HFF-Myc (cell line): ENCODE measurements at regions not wholly inside any gene's neighbourhood (a gene's known extent, or its start where the extent isn't known, plus 50 kb on each side); places are given as distances from the start of the nearest gene placed in this dataset.

Experiments used
- DNase-seq: peaks from one replicate; pipeline ENCODE4 v3.0.0-alpha.2; 2011; ENCODE audit warnings: low read depth; ENCODE audit errors: extremely low read depth
- H3K4me3 ChIP-seq: replicated peaks from 2 replicates; pipeline ENCODE4 v1.5.1; 2011; ENCODE audit warnings: low read depth, mild to moderate bottlenecking, control low read depth, low read length
- CTCF ChIP-seq: IDR thresholded peaks from 2 replicates; pipeline ENCODE4 v1.5.1; 2012; ENCODE audit warnings: mild to moderate bottlenecking, low read depth, low read length, control low read depth; ENCODE audit errors: missing control alignments

DNA sequence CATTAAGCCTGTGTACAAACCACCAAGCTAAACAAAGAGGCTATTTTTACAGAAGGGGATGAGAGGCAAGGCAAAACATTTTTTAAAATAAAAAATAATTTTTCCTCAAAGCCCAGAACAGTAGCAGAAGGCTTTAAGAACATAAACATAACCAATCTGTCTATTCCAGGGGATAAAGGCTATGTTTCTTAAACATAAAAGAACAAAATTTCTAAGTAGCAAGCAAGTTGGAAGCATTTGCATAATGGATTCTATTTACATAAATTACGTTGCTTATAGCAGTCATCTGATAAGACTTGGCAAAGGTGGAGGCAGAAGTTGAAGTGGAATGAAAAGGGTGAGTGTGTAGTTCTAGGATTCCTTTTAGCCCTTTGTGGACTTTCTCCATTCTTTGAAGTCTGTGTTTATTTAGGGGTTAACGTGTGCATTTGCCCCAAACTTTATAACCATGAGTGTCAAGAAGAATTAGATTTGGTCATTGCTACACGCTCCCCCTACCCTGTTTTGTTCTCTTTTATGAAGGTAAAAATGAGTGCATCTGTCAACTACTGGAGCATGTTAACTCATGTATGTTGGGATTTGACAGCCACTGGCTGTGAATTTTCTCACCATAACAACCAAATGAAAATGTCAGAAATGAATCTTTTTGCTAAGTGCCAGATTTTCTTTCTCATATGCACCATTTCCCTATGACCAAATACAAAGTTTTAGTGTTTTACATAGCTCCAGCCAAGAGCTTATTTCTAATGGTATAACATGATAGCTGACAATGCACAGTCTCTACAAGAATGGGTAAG, 378.4 kb upstream of the IGFBP7 start:
- no peak overlapping the region for H3K4me3 ChIP-seq
- TF ChIP-seq CTCF, result no peak
- no peak for DNase-seq

- DNase-seq, result no peak
- TF ChIP-seq CTCF, result no peak
- H3K4me3 ChIP-seq, result no peak overlapping the region
Measured at GRCh38 chr4:57475424-57475823, 365.2 kb upstream of the IGFBP7 start.

GRCh38 chr4:57465321-57466056, 355.3 kb upstream of the IGFBP7 start:
- H3K4me3 ChIP-seq, result no peak overlapping the region
- DNase-seq, result no peak
- no peak for TF ChIP-seq CTCF

GRCh38 chr4:57462843-57463242, 352.7 kb upstream of the IGFBP7 start:
- no peak overlapping the region for H3K4me3 ChIP-seq
- TF ChIP-seq CTCF, result no peak
- no peak for DNase-seq

GRCh38 chr4:57460967-57461366, 350.8 kb upstream of the IGFBP7 start:
- TF ChIP-seq CTCF, result no peak

DNA sequence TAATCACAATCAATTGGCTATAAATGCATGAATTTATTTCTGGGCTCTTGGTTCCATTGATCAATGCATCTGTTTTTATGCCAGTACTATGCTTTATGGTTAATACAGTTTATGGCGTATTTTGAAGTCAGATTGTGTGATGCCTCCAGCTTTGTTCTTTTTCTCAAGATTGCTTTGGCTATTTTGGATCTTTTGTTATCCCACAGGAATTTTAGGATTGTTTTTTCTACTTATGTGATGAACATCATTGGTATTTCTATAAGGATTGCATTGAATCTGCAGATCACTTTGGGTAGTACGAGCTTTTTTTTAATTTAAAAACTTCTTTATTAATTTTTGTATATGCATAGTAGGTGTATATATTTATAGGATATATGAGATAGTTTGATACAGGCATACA, 338.7 kb upstream of the IGFBP7 start:
- H3K4me3 ChIP-seq, result no peak overlapping the region
- no peak for TF ChIP-seq CTCF
- DNase-seq, result no peak

More at GRCh38 chr4:57460967-57461366, 350.8 kb upstream of the IGFBP7 start:
- no peak for DNase-seq
- no peak overlapping the region for H3K4me3 ChIP-seq
